ENCODE measurements at regions not wholly inside any gene's neighbourhood (a gene's known extent, or its start where the extent isn't known, plus 50 kb on each side); places are given as distances from the start of the nearest gene placed in this dataset.
"Not testable (repeated sequence)": the region's sequence is repeated elsewhere in the genome, so short reads cannot be mapped to it uniquely, and the experiment has no call there.

- DNase-seq: no peak
These were observed 1122.4 kb upstream of the USP15 start for GRCh38 chr12:61137677-61138414.

- DNase-seq: no peak
These were observed 1121.8 kb upstream of the USP15 start for GRCh38 chr12:61138415-61138759.

- DNase-seq: no peak
These were observed 1098.2 kb upstream of the USP15 start for GRCh38 chr12:61161961-61162360.

DNA sequence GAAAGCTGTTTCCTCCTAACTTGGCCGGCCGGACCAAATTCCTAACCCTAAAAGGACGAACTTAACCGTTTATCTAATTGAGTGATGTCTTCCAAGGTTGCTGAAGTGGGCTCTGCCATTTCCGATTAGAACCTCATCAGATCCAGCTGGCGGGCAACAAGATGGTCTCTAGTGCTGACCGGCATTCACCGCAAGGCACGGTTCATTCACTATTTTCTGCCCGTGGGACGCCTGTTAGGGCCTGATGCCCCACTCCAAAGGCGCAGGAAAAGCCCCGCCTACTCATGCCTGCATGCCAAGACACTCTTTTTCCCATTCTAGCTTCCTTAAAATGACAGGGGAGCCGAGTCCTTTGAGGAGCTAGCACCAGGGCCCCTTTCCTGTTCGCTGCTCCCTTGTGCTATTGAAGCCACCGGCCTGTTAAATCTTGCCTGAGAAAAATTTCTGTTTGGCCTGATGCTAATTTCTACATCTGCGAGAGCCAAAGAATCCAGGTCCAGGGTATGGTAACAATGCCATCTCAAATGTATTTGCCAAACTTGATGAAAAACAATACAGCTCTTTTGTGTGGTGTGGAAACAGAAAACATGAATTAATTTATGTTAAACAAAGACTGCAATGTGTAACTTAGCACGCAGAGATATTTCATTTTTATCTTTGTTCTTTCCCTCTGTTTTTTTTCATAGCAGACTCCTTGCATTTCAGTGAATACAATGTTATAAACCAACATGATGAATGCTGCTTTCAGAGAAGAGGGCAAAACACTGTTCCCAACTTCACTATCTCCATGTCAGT, 1071.2 kb upstream of the USP15 start:
- no peak for DNase-seq

- no peak for DNase-seq
These were observed 1046.6 kb upstream of the USP15 start for GRCh38 chr12:61213646-61214045.

GRCh38 chr12:61220337-61220736, 1039.9 kb upstream of the USP15 start:
- DNase-seq: no peak

- DNase-seq: no peak
These were observed 1028.2 kb upstream of the USP15 start for GRCh38 chr12:61232040-61232439.

DNA sequence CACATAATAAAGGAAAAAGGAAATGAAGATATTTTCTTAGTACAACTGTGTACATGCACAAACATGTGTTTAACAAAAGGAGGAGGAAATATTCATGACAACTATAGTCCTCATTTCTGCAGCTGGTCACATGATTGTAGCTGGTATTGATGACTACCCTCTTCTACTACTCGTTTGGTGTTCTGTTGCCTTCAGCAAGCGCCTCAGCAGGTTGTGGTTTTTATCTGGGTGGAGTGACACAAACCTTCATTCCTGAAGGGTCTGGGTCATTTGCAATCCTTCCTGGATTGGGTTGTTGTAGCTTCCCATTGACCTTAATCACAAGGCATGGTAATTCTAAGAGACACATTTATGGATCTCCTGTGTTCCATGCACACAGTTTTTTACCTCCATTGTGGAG, 1009.9 kb upstream of the USP15 start:
- DNase-seq: no peak

GRCh38 chr12:61251076-61251475, 1009.1 kb upstream of the USP15 start:
- no peak for DNase-seq

DNA sequence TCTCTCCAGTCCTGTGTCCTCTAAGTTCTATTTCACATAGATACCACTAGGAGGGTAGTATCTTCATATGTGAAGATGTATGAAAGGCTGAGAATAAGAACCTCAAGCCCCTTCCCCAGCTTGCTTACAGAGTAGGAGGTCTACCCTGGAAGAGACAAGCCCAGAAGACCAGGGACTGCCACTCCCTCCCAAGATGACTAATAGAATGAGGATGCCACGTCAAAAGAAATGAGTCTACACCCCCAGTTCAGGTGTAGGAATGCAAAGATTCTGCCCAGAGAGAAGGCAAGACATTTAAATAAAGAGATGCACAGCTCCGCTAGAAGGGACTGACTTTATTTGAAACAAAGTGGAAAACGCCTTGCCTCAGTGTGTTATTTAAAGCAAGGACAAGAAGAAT, 1006.0 kb upstream of the USP15 start:
- DNase-seq: no peak

DNA sequence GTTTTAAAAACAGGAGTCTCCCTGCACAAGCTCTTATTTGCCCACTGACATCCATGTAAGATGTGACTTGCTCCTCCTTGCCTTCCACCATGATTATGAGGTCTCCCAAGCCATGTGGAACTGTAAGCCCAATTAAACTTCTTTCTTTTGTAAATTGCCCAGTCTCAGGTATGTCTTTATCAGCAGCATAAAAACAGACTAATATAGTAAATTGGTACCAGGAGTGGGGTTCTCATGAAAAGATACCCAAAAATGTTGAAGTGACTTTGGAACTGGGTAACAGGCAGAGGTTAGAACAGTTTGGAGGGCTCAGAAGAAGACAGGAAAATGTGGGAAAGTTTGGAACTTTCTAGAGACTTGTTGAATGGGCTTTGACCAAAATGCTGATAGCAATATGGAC, 995.9 kb upstream of the USP15 start:
- not testable (repeated sequence) for DNase-seq

DNA sequence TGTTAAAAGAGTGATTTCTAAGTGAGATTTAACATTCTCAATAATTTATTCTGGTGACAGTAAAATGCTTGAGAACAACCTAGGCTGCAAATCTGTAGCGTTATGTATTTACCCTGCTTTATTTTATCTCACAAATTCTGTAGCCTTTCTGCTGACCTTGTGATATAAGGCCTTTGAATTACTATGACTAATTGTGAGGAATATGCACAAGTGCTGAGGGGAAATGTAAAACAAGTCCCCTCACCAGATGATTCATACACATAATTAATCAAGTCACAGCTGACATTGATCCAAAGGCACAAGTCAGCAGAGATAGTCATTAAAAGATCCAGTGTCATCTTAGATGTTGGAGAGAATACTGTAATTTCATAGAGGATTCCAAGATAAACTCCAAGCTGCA, 992.7 kb upstream of the USP15 start:
- DNase-seq: no peak

DNA sequence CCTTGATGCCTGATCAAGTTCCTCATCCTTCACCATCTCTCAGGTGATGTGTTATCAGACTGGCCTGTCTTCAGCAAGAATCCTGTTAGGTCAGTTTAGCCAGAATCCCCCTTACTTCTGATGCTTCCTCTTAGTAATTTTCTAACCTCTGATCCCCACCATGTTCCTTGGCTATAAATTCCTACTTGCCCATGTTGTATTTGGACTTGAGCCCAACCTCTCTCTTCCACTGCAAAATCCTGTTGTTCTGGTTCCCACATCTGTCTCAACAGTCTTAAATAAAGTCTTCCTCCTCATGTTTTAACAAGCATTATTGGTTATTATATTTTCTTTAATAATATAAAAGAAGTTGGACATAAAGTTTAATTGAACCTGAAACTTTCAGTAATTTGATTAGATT, 987.8 kb upstream of the USP15 start:
- no peak for DNase-seq

- no peak for DNase-seq
These were observed 977.2 kb upstream of the USP15 start for GRCh38 chr12:61282790-61283575.

DNA sequence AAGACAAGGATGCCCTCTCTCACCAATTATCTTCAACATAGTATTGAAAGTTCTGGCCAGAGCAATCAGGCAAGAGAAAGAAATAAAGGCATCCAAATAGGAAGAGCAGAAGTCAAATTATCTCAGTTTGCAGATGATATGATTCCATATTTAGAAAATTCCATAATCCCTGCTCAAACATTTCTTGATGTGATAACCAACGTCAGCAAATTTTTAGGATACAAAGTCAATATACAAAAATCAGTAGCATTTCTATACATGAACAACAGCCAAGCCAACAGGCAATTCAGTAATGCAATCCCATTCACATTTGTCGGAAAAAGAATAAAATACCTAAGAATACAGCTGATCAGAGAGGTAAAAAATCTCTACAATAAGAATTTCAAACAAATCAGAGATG, 969.7 kb upstream of the USP15 start:
- no peak for DNase-seq

DNA sequence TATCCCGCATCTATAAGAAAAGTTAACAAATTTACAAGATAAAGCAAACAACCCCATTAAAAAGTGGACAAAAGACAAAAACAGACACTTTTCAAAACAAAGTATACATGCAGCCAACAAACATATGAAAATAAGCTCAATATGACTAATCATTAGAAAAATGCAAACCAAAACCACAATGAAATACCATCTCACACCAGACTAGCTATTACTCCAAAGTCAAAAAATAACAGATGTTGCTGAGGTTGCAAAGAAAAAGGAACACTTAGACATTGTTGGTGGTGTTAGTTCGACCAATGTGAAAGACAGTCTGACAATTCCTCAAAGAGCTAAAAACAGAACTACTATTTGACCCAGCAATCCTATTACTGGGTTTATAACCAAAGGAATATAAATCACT, 968.6 kb upstream of the USP15 start:
- DNase-seq: no peak

GRCh38 chr12:61294011-61294410, 966.2 kb upstream of the USP15 start:
- DNase-seq: not testable (repeated sequence)

DNA sequence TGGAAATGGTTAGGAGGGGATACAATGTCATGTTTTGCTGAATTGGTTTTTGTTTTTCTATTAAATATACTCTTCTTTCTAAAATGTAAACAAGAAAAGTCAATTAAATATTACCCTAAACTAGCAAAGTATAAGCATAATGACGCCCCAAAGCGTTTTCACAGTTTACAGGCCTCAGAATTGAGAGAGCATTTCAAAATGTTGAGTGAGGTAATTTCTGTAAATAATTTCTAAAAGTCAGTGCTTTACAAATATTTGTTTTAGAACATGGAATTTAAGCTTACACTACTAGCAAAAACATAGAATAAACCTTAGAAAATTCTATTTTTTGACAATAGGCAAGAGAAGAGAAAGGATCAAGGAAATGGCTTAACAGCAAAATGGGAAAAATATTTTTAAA, 958.4 kb upstream of the USP15 start:
- no peak for DNase-seq

GRCh38 chr12:61302282-61302681, 957.9 kb upstream of the USP15 start:
- DNase-seq: no peak

- DNase-seq: no peak
These were observed 952.0 kb upstream of the USP15 start for GRCh38 chr12:61308220-61308619.

- DNase-seq: no peak
These were observed 948.8 kb upstream of the USP15 start for GRCh38 chr12:61311413-61311812.

GRCh38 chr12:61348871-61349270, 911.3 kb upstream of the USP15 start:
- DNase-seq: no peak

DNA sequence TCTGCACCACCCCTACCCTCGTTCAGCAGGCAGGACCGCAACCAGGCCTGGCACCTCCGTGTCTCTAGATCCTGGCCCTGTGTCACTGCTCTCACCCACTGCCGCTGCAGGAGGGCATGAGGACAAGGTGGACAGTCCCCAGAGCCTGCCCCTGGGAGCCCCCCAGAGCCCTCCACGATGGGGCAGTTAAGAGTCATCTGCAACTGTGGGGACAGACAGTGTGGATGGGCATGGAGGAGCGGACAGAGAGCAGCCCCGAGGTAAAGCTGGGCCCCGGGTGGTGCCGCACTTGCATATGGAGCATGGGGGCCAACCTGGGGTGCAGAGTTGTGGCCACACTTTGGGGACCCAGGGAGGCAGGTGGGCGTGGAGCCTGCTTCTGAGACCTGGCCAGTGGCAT, 905.1 kb upstream of the USP15 start:
- no peak for DNase-seq

DNA sequence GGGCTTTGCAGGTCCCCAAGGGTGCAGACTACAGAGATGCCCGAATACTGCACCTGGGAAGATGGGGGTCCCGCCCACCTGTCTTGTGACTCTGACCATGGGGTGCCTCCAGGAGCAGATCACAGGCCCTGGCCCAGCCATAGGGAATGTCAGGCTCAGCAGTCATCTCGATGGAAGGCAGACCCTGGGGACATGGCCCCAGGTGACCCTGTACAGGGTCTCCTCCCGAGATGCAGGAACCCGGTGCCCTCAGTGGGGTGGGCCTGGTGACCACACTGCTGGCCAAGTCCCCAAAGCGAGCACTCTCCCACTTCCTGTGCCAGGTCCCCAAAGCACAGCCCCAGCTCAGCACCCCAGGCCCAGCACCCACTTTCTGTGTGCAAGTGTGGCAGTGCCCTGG, 903.7 kb upstream of the USP15 start:
- no peak for DNase-seq

All from CD4-positive, alpha-beta T cell treated with Interleukin-10 for 1 hour (primary cell).